ENCODE measurements at regions not wholly inside any gene's neighbourhood (a gene's known extent, or its start where the extent isn't known, plus 50 kb on each side); places are given as distances from the start of the nearest gene placed in this dataset.

DNA sequence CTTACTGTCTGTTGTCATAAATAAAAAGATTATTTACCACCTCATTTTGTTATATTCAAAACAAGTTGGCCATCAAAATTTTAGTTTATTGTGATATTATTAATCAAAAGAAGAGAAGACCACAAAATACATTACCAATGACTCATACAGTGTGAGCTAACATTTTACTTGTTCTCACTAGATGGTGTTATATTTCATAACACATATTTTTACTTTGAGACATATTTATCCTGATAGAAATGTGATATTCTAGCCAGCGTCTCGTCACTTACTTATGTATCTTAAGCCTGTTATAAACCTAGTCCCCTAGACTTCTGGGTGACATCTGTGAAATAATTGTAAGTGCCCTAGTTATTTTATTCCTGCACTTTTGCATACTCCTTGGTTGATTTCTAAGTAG is 263.2 kb downstream of the CDH7 start:
- no peak for TF ChIP-seq EZH2 (IDR thresholded peaks at IDR 0.05; ENCODE audit: borderline replicate concordance, low read length)
- TF ChIP-seq, protein P1, sequence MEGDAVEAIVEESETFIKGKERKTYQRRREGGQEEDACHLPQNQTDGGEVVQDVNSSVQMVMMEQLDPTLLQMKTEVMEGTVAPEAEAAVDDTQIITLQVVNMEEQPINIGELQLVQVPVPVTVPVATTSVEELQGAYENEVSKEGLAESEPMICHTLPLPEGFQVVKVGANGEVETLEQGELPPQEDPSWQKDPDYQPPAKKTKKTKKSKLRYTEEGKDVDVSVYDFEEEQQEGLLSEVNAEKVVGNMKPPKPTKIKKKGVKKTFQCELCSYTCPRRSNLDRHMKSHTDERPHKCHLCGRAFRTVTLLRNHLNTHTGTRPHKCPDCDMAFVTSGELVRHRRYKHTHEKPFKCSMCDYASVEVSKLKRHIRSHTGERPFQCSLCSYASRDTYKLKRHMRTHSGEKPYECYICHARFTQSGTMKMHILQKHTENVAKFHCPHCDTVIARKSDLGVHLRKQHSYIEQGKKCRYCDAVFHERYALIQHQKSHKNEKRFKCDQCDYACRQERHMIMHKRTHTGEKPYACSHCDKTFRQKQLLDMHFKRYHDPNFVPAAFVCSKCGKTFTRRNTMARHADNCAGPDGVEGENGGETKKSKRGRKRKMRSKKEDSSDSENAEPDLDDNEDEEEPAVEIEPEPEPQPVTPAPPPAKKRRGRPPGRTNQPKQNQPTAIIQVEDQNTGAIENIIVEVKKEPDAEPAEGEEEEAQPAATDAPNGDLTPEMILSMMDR (IDR thresholded peaks at IDR 0.05; ENCODE audit: low read length): no peak

Measured in OCI-LY1 (cell line).